ENCODE measurements at regions not wholly inside any gene's neighbourhood (a gene's known extent, or its start where the extent isn't known, plus 50 kb on each side); places are given as distances from the start of the nearest gene placed in this dataset.

DNA sequence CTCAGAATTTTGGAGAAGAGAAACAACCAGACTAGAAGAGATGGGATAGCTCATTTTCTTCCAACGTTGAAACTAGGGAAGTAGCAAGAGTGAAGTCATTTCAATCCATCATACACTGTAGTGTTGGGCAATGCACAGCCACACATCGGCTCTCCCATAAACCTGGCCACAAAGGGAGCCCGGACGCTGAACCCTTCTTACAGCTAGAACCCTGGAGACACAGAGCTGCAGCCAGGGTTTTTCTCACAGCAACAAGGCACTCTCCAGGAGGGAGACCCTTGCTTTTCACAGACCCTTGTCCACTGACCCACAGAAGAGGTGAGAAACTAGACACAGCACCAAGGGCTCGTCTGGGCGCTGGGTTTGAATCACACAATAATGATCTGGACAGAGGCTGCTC lies 101.4 kb upstream of the FSTL4 start:
- TF ChIP-seq, protein P1, sequence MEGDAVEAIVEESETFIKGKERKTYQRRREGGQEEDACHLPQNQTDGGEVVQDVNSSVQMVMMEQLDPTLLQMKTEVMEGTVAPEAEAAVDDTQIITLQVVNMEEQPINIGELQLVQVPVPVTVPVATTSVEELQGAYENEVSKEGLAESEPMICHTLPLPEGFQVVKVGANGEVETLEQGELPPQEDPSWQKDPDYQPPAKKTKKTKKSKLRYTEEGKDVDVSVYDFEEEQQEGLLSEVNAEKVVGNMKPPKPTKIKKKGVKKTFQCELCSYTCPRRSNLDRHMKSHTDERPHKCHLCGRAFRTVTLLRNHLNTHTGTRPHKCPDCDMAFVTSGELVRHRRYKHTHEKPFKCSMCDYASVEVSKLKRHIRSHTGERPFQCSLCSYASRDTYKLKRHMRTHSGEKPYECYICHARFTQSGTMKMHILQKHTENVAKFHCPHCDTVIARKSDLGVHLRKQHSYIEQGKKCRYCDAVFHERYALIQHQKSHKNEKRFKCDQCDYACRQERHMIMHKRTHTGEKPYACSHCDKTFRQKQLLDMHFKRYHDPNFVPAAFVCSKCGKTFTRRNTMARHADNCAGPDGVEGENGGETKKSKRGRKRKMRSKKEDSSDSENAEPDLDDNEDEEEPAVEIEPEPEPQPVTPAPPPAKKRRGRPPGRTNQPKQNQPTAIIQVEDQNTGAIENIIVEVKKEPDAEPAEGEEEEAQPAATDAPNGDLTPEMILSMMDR (conservative IDR thresholded peaks at IDR 0.05; ENCODE audit: low read depth, low read length): no peak
- no peak for TF ChIP-seq EZH2 (IDR thresholded peaks at IDR 0.05; ENCODE audit: low read length, unreplicated experiment)

Measured in PC-3 (cell line).